Calu3 (cell line): ENCODE measurements at regions not wholly inside any gene's neighbourhood (a gene's known extent, or its start where the extent isn't known, plus 50 kb on each side); places are given as distances from the start of the nearest gene placed in this dataset.

ENCODE experiments used
- BruUV-seq: library from RNA; stranded (reverse); fragments of 400-500 nt; replicated peaks from 2 replicates; lab custom pipeline; 2021; lab: Mats Ljungman, UMichigan
- CTCF ChIA-PET: fragments of 300-600 bp; sonication (Branson Sonifier 250); formaldehyde crosslinking; loops from one replicate; lab custom pipeline; 2022; ENCODE audit warnings: antibody characterized with exemption; lab: Charles Lee
- DNase-seq: peaks from one replicate; pipeline ENCODE4 v3.0.0; 2022
- H3K27ac Mint-ChIP-seq: one replicate; pipeline ENCODE4 v1.8.0; 2022; ENCODE audit warnings: mixed read lengths; ENCODE audit not compliant: unreplicated experiment
- H3K27me3 Mint-ChIP-seq: one replicate; pipeline ENCODE4 v1.8.0; 2022; ENCODE audit warnings: mixed read lengths; ENCODE audit not compliant: unreplicated experiment
- H3K36me3 Mint-ChIP-seq: one replicate; pipeline ENCODE4 v1.8.0; 2022; ENCODE audit warnings: mild to moderate bottlenecking, moderate library complexity, mixed read lengths; ENCODE audit not compliant: insufficient read depth, unreplicated experiment
- H3K4me1 Mint-ChIP-seq: one replicate; pipeline ENCODE4 v1.8.0; 2022; ENCODE audit warnings: mild to moderate bottlenecking, low read depth, mixed read lengths; ENCODE audit not compliant: unreplicated experiment
- H3K4me3 Mint-ChIP-seq: one replicate; pipeline ENCODE4 v1.8.0; 2022; ENCODE audit warnings: mild to moderate bottlenecking, low read depth, moderate library complexity, mixed read lengths; ENCODE audit not compliant: unreplicated experiment
- H3K9me3 Mint-ChIP-seq: one replicate; pipeline ENCODE4 v1.8.0; 2022; ENCODE audit warnings: low read depth, mixed read lengths; ENCODE audit not compliant: unreplicated experiment
- CTCF ChIP-seq: fragments of 200-600 bp; IDR thresholded peaks from one replicate; pipeline ENCODE4 v1.8.0; 2022; ENCODE audit warnings: antibody characterized with exemption; ENCODE audit not compliant: unreplicated experiment
- intact Hi-C: fragments of 100-400 bp; cut with micrococcal nuclease; formaldehyde crosslinking; loops from one replicate; pipeline ENCODE4 v1.10.0; 2022; ENCODE audit not compliant: unreplicated experiment

GRCh38 chr16:86941731-86942130 is 363.4 kb downstream of the FOXL1 start:
- Mint-ChIP-seq H3K4me3 (no peak overlapping the region), H3K36me3 (no peaks in the 10 kb centered on the region), H3K27me3 (peaks cover 92% of the 10 kb centered on the region), H3K9me3 (no peaks in the 10 kb centered on the region), H3K27ac (no peak overlapping the region), H3K4me1 (no peaks in the 10 kb centered on the region)
- DNase-seq, result no peak
- TF ChIP-seq CTCF, result no peak
- no TSS peak for BruUV-seq
- intact Hi-C loops, result no loop called here
- CTCF ChIA-PET, result no interaction called here

GRCh38 chr16:86942151-86943051 is 364.1 kb downstream of the FOXL1 start:
- Mint-ChIP-seq H3K27me3 (peaks cover 85% of the 10 kb centered on the region), H3K27ac (no peak overlapping the region), H3K9me3 (no peaks in the 10 kb centered on the region), H3K4me3 (no peak overlapping the region), H3K36me3 (no peaks in the 10 kb centered on the region), H3K4me1 (no peaks in the 10 kb centered on the region)
- intact Hi-C loops, result no loop called here
- no TSS peak for BruUV-seq
- CTCF ChIA-PET, result interaction anchor here (0.5 kb wide), 1 partner anchor 75 kb away, joined by 4 read pairs; no protein-coding TSS in a partner anchor
- no peak for DNase-seq
- no peak for TF ChIP-seq CTCF

GRCh38 chr16:86945166-86945900 is 367.0 kb downstream of the FOXL1 start:
- no peak for TF ChIP-seq CTCF
- H3K27ac Mint-ChIP-seq, result no peak overlapping the region
- no peaks in the 10 kb centered on the region for H3K4me1 Mint-ChIP-seq
- intact Hi-C loops, result no loop called here
- CTCF ChIA-PET, result no interaction called here
- H3K4me3 Mint-ChIP-seq, result no peak overlapping the region
- H3K9me3 Mint-ChIP-seq, result no peaks in the 10 kb centered on the region
- peaks cover 76% of the 10 kb centered on the region for H3K27me3 Mint-ChIP-seq
- no TSS peak for BruUV-seq
- H3K36me3 Mint-ChIP-seq, result no peaks in the 10 kb centered on the region
- no peak for DNase-seq

GRCh38 chr16:86946396-86946795 is 368.0 kb downstream of the FOXL1 start:
- Mint-ChIP-seq H3K27ac (no peak overlapping the region), H3K27me3 (peaks cover 66% of the 10 kb centered on the region), H3K36me3 (no peaks in the 10 kb centered on the region), H3K9me3 (no peaks in the 10 kb centered on the region), H3K4me1 (no peaks in the 10 kb centered on the region), H3K4me3 (no peak overlapping the region)
- BruUV-seq, result no TSS peak
- intact Hi-C loops, result no loop called here
- CTCF ChIA-PET, result no interaction called here
- DNase-seq, result no peak
- TF ChIP-seq CTCF, result no peak
